ENCODE measurements at regions not wholly inside any gene's neighbourhood (a gene's known extent, or its start where the extent isn't known, plus 50 kb on each side); places are given as distances from the start of the nearest gene placed in this dataset.

- no peak for TF ChIP-seq POLR2A (IDR thresholded peaks at IDR 0.05; ENCODE audit: extremely low read depth, insufficient read length)
- TF ChIP-seq CTCF (IDR thresholded peaks at IDR 0.05; ENCODE audit: low read depth, low read length): no peak
Measured at GRCh38 chr5:167309941-167310517, 981.4 kb upstream of the WWC1 start.

Data from NB4 (cell line).